Heart left ventricle (tissue), 16 donors: ENCODE measurements at regions not wholly inside any gene's neighbourhood (a gene's known extent, or its start where the extent isn't known, plus 50 kb on each side); places are given as distances from the start of the nearest gene placed in this dataset.
A peak's percentile ranks its signal among the peaks of the same experiment; 100 is the strongest.
"Not testable (repeated sequence)": the region's sequence is repeated elsewhere in the genome, so short reads cannot be mapped to it uniquely, and the experiment has no call there.

Source experiments
- ATAC-seq, 4 donors: fragments of 200-7000 bp; cut with Tn5 transposase; one replicate each; pipeline ENCODE4 v1.9.1; 2020 to 2022; ENCODE audit warnings: moderate library complexity in 4 of 4, mild to moderate bottlenecking in 3 of 4, moderate number of reproducible peaks in 1 of 4
- DNase-seq, 5 donors: peaks; one replicate each; pipeline ENCODE4 v3.0.0-alpha.2; 2020
- H3K27ac ChIP-seq, 12 donors: fragments of 200-600 bp; sonication (generic) in 4 of 12; one replicate each; pipeline versions ENCODE4 v1.5.0 to v1.8.0; 2016 to 2022; ENCODE audit warnings: mild to moderate bottlenecking in 2 of 12
- H3K27me3 ChIP-seq, 9 donors: fragments of 200-600 bp; sonication (generic) in 2 of 9; one replicate each; pipeline versions ENCODE4 v1.5.1 to v1.8.0; 2016 to 2022; ENCODE audit warnings: mild to moderate bottlenecking in 3 of 9
- H3K36me3 ChIP-seq, 9 donors: fragments of 200-600 bp; sonication (generic) in 2 of 9; one replicate each; pipeline versions ENCODE4 v1.5.0 to v1.8.0; 2018 to 2022; ENCODE audit warnings: mild to moderate bottlenecking in 2 of 9
- H3K4me1 ChIP-seq, 12 donors: fragments of 200-600 bp; sonication (generic) in 4 of 12; one replicate each; pipeline versions ENCODE4 v1.5.0 to v1.8.0; 2016 to 2022; ENCODE audit warnings: mild to moderate bottlenecking in 3 of 12
- H3K4me3 ChIP-seq, 12 donors: fragments of 200-600 bp; sonication (generic) in 4 of 12; one replicate each; pipeline versions ENCODE4 v1.5.0 to v1.8.0; 2017 to 2022; ENCODE audit warnings: mild to moderate bottlenecking in 9 of 12, moderate library complexity in 4 of 12
- H3K9me3 ChIP-seq, 12 donors: fragments of 200-600 bp; sonication (generic) in 4 of 12; one replicate each; pipeline versions ENCODE4 v1.5.0 to v1.8.0; 2016 to 2022; ENCODE audit warnings: mild to moderate bottlenecking in 1 of 12
- whole genome bisulfite sequencing, 4 donors: extraction: QIAGEN DNeasy Blood & Tissue Kit in 2 of 4; methylation state at CpG; one replicate each; pipeline versions ENCODE4 v1.1.5 to v1.1.7; 2013 to 2018; 5-methylcytosine and 5-hydroxymethylcytosine counted together
- intact Hi-C, 10 donors: fragments of 100-400 bp; cut with DNase I; formaldehyde crosslinking; loops; one replicate each; pipeline versions ENCODE4 v1.11.1 to v1.14.2; 2022
- donor health status: ischemic (EF 13 %, LVEDD 7.1; RV severe dilation, severe dysfunction).
- donor health status: healthy with polysubstance abuse.
- donor health status: DM: no; HTN: yes; CAD: no.
- donor health status: DM: no; HTN: no; CAD: no.
- donor health status: ischemic (EF 25% LVEDD 6.9; RV normal size, moderate dysfunction).
- donor health status: ischemic (EF 25% LVEDD 5.7; RV mildly dilated, moderate dysfunction).
- donor health status: healthy.
- donor health status: DM: yes; HTN: yes; CAD: no.
- donor health status: ischemic (EF 35%, LVEDD 5.7; RV mildly dilated, moderate dysfunction).
- donor health status: nonischemic (EF 11% LVEDD 7.7; RV severe dilation, severe dysfunction).
- donor health status: DM: yes; HTN: yes; CAD: no.
- donor health status: PGD.
- donor health status: ischemic (EF 29% LVEDD 5.4; RV normal size, mild dysfunction).
- donor health status: nonischemic (EF 23%, LVEDD 6.1; RV moderate dilation, normal function).

DNA sequence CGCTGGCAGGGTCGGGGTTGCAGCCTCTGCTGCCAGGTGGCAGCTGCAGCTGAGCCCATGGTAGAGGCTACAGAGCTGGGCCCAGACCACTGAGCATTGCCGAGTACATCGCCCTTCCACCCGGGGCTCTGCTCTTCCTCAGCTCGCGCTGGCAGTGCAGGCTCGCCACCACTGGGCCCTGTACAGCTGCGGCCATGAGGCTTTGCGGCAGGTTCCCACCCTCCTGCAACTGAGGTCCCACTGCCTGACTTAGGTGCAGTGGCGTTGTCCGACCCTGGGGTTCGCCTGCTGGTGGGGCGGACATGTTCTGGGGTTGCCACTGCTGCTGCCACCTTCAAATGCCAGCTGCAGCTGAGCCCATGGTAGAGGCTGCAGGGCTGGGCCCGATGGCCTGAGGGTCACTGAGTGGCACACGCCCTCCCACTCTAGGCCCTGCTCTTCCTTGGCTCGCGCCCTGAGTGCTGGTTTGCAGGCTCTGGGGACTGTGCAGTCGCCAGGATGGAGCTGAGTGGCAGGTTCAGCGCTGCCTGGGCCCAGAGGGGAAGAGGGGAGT, 359.8 kb downstream of the FOXD4L6 start:
- H3K4me3 ChIP-seq, ATAC-seq, H3K4me1 ChIP-seq, H3K27me3 ChIP-seq, H3K9me3 ChIP-seq, H3K36me3 ChIP-seq, H3K27ac ChIP-seq, intact Hi-C loops: not testable (repeated sequence)
- peak in 1 of 5 donors; percentile 54 for DNase-seq
- 73 to 100% (median 86%) methylated on average over 1 to 16 of the region's 20 CpGs for WGBS, 4 donors

DNA sequence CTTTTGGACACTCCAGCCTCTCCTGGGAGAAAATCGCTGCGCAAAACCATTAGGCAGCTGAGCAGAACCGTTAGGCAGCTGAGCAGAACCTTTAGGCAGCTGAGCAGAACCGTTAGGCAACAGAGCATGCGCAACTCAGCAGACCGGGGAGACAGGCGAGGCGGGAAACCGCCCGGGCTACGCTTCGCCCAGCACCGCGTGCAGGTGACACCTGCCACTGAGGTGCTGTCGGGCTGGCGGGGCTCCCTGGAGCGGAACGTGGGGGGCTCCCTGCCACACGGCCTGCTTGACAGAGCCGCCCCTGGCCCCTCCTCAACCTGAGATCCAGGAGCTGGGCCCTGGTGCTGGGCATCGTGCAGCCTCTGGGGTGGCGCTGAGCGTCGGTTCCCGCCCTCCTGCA, 360.3 kb downstream of the FOXD4L6 start:
- H3K4me3 ChIP-seq, H3K27ac ChIP-seq, H3K9me3 ChIP-seq, ATAC-seq, H3K36me3 ChIP-seq, H3K4me1 ChIP-seq, intact Hi-C loops, H3K27me3 ChIP-seq: not testable (repeated sequence)
- 81 to 90% (median 83%) methylated on average over 6 to 22 of the region's 25 CpGs; no CpG with 5 or more reads in 1 of the 4 donors for WGBS, 4 donors
- peak in 1 of 5 donors; percentile 7 for DNase-seq

DNA sequence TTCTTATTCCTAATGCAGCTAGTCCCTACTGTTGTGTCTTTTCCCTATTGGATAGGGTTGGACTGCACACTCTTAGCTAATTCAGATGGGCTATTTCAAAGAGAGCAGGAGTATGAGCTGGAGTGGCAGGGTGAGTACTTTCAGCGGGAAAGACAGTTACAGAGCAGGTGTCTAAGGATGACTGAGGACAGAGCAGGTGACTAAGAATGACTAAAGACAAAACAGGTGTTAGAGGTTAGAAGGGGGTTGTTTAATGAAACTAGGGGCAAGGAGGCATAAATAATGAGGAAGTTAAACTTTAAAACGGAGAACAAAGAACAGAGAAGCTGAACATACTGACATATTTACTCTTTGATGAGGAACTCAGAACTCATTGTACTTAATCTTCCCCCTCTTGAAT, 373.5 kb downstream of the FOXD4L6 start:
- WGBS, 4 donors, result 45 to 71% (median 65%) methylated on average over 1 of the region's 2 CpGs
- not testable (repeated sequence) for H3K4me3 ChIP-seq

DNA sequence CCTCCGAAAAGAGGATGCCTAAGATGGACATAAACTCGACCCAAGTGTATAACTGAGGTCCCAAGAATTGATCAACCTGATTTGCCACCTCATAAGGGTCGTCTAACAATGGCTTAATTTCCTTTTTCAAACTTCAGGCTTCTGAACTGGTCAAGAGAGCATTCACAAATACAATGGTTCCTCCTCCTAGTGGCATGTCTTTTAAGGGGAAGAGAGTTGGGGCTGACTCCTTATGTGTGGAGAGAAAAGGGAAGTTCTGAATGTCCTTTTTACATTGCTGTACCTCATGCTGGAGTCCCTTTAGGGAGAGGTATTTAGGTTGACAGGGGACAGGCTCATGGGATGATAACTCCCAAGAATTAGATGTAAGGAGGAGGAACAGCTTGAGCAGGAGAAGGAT, 375.2 kb downstream of the FOXD4L6 start:
- H3K36me3 ChIP-seq, H3K27ac ChIP-seq, H3K9me3 ChIP-seq, intact Hi-C loops, H3K4me3 ChIP-seq, H3K27me3 ChIP-seq, ATAC-seq, DNase-seq, H3K4me1 ChIP-seq: not testable (repeated sequence)
- WGBS, 4 donors, result 22 to 52% (median 33%) methylated on average over 1 to 3 of the region's 3 CpGs

More for the DNA sequence above, 373.5 kb downstream of the FOXD4L6 start:
- H3K4me1 ChIP-seq, H3K27me3 ChIP-seq, DNase-seq, H3K27ac ChIP-seq, intact Hi-C loops, H3K9me3 ChIP-seq, ATAC-seq, H3K36me3 ChIP-seq: not testable (repeated sequence)

DNA sequence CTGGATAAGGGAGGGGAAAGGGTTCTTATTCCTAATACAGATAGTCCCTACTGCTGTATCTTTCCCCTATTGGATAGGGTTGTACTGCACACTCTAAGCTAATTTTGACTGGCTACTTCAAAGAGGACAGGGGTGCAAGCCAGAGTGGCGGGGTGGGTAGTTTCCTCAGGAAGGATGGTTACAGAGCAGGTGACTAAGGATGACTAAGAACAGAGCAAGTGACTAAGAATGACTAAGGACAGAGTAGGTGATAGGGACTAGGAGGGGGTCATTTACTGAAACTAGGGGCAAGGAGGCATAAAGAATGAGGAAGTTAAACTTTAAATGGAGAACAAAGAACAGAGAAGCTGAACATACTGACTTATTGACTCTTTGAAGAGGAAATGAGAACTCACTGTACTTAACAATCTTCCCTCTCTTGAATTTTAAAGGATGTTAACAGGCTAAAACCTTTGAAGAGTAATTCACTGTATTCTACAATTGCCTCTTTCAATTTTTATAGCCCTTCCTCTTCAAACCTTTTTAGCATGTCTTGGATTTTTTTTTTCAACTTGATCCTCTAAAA, 381.5 kb downstream of the FOXD4L6 start:
- H3K9me3 ChIP-seq, ATAC-seq, intact Hi-C loops, H3K4me1 ChIP-seq, H3K27ac ChIP-seq, H3K4me3 ChIP-seq, DNase-seq, H3K27me3 ChIP-seq, H3K36me3 ChIP-seq: not testable (repeated sequence)
- WGBS, 4 donors, result no CpG with 5 or more reads among the region's 1 CpG
